Activated naive CD4-positive, alpha-beta T cell (primary cell): ENCODE measurements at regions not wholly inside any gene's neighbourhood (a gene's known extent, or its start where the extent isn't known, plus 50 kb on each side); places are given as distances from the start of the nearest gene placed in this dataset.
"Not testable (repeated sequence)": the region's sequence is repeated elsewhere in the genome, so short reads cannot be mapped to it uniquely, and the experiment has no call there.

ENCODE experiments used
- DNase-seq, 4 experiments: peaks; one replicate each; lab custom pipeline; 2025; lab: John Stamatoyannopoulos, UW

- no peak for DNase-seq
These were observed 52.6 kb downstream of the TCF20 start for GRCh38 chr22:42217752-42218280.

- DNase-seq: no peak
These were observed 53.3 kb downstream of the TCF20 start for GRCh38 chr22:42217019-42217751.

- DNase-seq: no peak
These were observed 55.6 kb downstream of the TCF20 start for GRCh38 chr22:42214633-42215415.

DNA sequence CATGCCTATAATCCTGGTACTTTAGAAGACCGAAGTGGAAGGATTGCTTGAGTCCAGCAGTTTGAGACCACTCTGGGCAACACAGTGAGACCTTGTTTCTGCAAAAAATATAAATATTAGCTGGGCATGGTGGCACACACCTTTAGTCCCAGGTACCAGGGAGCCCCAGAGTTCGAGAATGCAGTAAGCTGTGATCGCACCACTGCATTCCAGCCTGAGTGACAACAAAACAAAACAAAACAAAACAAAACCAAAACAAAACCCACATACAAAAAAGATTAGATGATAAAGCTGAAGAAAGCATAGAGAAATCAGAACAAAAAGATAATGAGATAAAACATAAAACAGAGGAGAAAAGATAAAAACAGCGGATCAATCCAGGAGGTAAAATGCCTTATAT, 62.1 kb downstream of the TCF20 start:
- DNase-seq: no peak

- no peak for DNase-seq
These were observed 62.5 kb downstream of the TCF20 start for GRCh38 chr22:42207918-42208317.

DNA sequence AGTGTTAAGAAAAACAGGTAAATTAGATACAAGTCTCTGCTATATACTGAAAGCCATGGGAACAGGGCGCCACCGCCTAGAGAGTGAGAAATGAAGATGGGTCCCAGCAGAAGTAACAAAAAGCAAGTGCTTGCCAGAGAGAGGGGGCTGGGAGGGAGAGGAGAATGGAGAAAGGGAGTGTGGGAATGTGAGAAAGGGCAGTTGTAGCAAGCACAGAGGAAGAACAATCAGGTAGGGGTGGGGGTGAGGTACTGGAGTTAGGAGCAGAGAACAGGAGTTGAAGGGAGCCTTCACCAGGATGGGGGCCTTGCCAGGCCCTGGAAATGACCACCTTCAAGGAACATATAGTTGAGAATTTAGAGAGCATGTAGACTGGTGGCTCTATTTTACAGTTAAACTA, 66.8 kb downstream of the TCF20 start:
- no peak for DNase-seq

- DNase-seq: peak in 2 of 4 experiments; percentile 8 to 43
These were observed 67.8 kb downstream of the TCF20 start for GRCh38 chr22:42202669-42203068.

- no peak for DNase-seq
These were observed 68.4 kb downstream of the TCF20 start for GRCh38 chr22:42202048-42202447.

DNA sequence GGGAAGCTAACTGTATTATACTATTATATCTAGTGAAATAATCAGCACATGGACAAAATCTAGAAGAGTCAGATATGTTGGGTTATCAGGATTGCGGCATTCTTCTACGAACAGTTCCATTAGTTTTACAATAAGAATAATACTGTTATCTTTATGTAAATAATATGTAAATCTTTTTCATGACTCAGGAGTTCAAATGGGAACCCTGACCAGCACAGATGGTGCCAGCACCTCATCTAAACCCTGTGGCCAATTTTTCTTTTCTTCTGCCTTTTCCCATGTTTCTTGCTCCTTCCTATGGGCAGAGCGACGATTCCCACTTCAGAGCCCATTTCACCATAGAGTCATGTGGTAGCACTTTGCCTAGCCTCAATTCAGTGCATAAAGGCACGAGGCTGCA, 68.4 kb upstream of the CYP2D6 start:
- no peak for DNase-seq

GRCh38 chr22:42198226-42198625, 67.6 kb upstream of the CYP2D6 start:
- DNase-seq: no peak

- DNase-seq: no peak
These were observed 65.8 kb upstream of the CYP2D6 start for GRCh38 chr22:42196454-42196853.

GRCh38 chr22:42194953-42195352, 64.3 kb upstream of the CYP2D6 start:
- DNase-seq: no peak

DNA sequence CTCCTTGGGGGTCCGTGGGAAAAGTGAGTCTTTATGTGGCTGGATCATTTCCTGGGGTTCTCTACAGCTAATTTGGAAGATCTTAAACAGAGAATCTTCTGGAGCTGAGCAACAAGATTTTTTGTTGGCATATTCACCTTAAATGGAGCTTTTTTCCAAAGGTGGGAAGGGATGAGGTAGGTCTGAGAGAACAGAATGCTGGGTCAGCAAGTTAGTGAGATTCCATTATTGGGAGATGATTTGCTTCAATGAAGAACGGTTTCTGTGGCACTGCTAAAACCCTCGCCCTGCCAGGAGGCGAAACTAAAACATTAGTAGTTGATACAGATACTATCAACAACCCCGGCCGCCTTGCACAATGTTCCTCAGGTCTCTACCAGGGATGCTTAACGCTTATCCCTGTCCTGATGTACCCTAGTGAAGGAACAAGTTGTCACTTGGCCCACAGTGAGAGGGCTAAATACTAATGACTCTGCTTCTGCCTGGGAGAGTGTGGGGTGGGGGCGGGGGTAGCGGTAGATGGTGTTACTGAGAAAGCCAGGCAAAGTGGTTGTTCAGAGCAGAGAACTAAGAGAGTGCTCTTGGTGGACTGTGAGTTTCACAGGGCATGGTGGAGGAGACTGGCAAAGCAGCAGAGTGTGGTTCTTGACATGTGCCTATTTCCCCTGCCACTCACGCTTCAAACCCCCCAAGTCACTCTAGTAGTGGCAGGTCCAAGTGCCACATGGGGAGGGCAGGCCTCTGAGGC, 63.7 kb upstream of the CYP2D6 start:
- DNase-seq: no peak

DNA sequence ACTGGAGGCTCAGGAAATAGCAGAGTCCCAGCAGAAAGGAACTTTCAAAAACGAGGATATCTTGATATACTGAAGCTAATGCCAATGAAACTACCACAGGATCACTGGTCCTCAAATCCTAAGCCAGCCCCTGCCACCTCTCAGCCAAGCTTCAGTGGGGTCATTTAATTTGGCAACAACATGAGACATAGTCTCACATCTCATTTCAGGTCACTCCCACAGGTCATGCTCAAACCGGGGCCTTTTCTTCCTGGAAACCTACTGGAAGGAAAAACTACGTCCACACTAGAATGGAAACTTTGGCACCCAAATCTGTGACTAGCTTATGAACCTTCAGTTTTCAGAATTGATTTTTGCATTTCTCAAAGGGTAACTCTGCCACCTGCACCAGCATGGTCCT, 61.9 kb upstream of the CYP2D6 start:
- no peak for DNase-seq

DNA sequence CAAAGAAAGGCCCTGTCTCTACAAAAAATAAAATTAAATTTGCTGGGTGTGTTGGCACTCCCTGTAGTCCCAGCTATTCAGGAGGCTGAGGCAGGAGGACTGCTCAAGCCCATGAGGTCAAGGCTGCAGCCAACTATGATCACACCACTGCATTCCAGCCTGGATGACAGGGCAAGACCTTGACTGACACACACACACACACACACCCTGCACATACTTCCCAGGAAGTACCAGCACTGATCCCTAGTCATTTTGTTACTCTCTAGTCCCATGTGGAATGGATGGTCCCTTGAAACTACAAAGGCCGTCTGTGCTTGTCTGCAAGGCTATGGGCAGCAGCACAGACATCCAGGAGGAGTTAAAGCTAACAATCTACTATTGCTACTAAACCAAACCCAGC, 59.7 kb upstream of the CYP2D6 start:
- no peak for DNase-seq

DNA sequence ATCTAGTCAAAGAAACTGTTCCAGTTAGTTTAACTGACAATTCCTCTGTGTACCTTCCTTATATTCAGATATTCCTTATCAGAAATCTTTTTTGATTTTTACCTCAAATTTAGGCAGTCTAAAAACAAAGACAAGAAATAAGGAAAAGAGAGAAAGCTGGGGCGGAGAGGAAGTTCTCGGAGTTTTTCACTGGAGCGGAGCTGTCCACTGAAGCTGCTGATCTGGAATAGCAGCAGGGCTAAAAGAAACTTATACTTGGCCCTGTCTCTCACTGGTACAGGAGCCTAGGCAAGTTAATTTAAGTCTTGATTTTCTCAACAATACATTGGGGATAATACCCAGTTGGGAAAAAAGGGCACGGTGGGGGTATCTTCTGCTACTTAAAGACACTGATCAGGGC, 59.2 kb upstream of the CYP2D6 start:
- DNase-seq: no peak

- DNase-seq: no peak
These were observed 58.3 kb upstream of the CYP2D6 start for GRCh38 chr22:42188808-42189447.

GRCh38 chr22:42187646-42188045, 57.0 kb upstream of the CYP2D6 start:
- DNase-seq: no peak

- DNase-seq: no peak
These were observed 55.4 kb upstream of the CYP2D6 start for GRCh38 chr22:42185915-42186439.

DNA sequence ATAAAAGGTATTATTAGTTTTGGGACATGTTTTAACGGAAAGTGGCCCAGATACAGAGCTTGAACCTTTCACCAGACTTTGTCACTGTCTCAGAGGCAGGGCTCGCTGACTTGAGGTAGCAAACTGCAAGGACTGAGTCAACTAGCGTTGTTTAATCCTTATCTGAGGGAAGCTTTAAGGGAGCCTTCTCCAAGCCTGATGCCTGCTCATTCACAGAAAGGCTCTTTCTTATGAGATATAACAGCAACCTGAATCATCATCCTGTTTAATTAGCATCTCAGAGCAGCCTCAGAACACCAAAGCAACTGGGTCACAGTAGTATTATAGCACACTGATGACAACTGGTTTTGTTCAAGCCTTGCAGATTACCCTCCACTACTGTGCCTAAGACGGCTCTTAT, 54.2 kb upstream of the CYP2D6 start:
- DNase-seq: no peak

DNA sequence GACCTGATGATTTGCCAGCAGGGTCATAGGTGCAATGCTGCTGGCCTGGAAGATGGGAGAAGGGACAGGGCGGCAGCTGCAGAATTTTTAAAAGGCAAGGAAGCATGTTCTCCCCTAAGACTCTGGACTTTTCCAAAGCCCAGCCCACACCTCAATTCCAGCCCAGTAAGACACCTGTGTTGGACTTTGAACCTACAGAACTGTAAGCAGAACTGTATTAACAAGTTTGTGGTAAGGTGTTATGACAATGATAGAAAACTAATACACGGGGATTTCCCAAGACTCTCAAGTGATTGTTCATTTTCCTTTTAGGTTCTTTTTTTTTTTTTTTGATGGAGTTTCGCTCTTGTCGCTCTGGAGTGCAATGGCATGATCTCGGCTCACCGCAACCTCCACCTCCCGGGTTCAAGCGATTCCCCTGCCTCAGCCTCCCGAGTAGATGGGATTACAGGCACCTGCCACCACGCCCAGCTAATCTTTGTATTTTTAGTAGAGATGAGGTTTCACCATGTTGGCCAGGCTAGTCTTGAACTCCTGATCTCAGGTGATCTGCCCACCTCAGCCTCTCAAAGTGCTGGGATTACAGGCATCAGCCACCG, 53.0 kb upstream of the CYP2D6 start:
- not testable (repeated sequence) for DNase-seq
